H9 (cell line): ENCODE measurements at regions not wholly inside any gene's neighbourhood (a gene's known extent, or its start where the extent isn't known, plus 50 kb on each side); places are given as distances from the start of the nearest gene placed in this dataset.

Source experiments
- DNase-seq: peaks from one replicate; pipeline ENCODE4 v3.0.0-alpha.2; 2017
- H2AFZ ChIP-seq: one replicate; pipeline ENCODE4 v1.6.1; 2013; ENCODE audit warnings: mild to moderate bottlenecking, low read length, control low read depth, moderate library complexity
- H2AK5ac ChIP-seq: 2 replicates; pipeline ENCODE4 v1.6.1; 2013; ENCODE audit warnings: low read length, control low read depth, mixed read lengths; ENCODE audit not compliant: insufficient read length
- H2BK120ac ChIP-seq: one replicate; pipeline ENCODE4 v1.6.1; 2013; ENCODE audit warnings: low read depth, mild to moderate bottlenecking, low read length, control low read depth, inconsistent platforms; ENCODE audit not compliant: poor library complexity, severe bottlenecking
- H2BK12ac ChIP-seq: 2 replicates; pipeline ENCODE4 v1.6.1; 2013; ENCODE audit warnings: low read length, control low read depth, mixed read lengths, low read depth; ENCODE audit not compliant: insufficient read length
- H2BK15ac ChIP-seq: 2 replicates; pipeline ENCODE4 v1.6.1; 2013; ENCODE audit warnings: low read depth, low read length, control low read depth
- H2BK20ac ChIP-seq: one replicate; pipeline ENCODE4 v1.6.1; 2013; ENCODE audit warnings: low read depth, mild to moderate bottlenecking, low read length, control low read depth, inconsistent platforms; ENCODE audit not compliant: poor library complexity, severe bottlenecking
- H2BK5ac ChIP-seq: 2 replicates; pipeline ENCODE4 v1.6.1; 2013; ENCODE audit warnings: low read length, control low read depth, mixed read lengths; ENCODE audit not compliant: insufficient read length
- H3K14ac ChIP-seq: 2 replicates; pipeline ENCODE4 v1.6.1; 2013; ENCODE audit warnings: low read length, control low read depth; ENCODE audit not compliant: insufficient read depth
- H3K18ac ChIP-seq: 2 replicates; pipeline ENCODE4 v1.6.1; 2013; ENCODE audit warnings: low read depth, mild to moderate bottlenecking, mixed read lengths, low read length, control low read depth; ENCODE audit not compliant: insufficient read length
- H3K23ac ChIP-seq: 2 replicates; pipeline ENCODE4 v1.6.1; 2013; ENCODE audit warnings: low read length, control low read depth, mixed read lengths, low read depth; ENCODE audit not compliant: insufficient read length
- H3K23me2 ChIP-seq: 2 replicates; pipeline ENCODE4 v1.6.1; 2013; ENCODE audit warnings: low read depth, mild to moderate bottlenecking, mixed read lengths, low read length, control low read depth; ENCODE audit not compliant: insufficient read length, poor library complexity, severe bottlenecking
- H3K27ac ChIP-seq: 2 replicates; pipeline ENCODE4 v1.5.1; 2013; ENCODE audit warnings: low read length, control low read depth, mixed read lengths, low read depth; ENCODE audit not compliant: insufficient read length
- H3K27me3 ChIP-seq: 2 replicates; pipeline ENCODE4 v1.6.1; 2013; ENCODE audit warnings: low read length, control low read depth, inconsistent platforms; ENCODE audit not compliant: insufficient read depth
- H3K4ac ChIP-seq: 2 replicates; pipeline ENCODE4 v1.6.1; 2013; ENCODE audit warnings: low read depth, mild to moderate bottlenecking, control low read depth, inconsistent platforms, low read length, moderate library complexity
- H3K4me1 ChIP-seq: 2 replicates; pipeline ENCODE4 v1.6.1; 2013; ENCODE audit warnings: low read length, control low read depth, inconsistent platforms; ENCODE audit not compliant: insufficient read depth
- H3K4me2 ChIP-seq: 2 replicates; pipeline ENCODE4 v1.6.1; 2013; ENCODE audit warnings: low read length, control low read depth, mixed read lengths; ENCODE audit not compliant: insufficient read length, insufficient read depth
- H3K56ac ChIP-seq: 2 replicates; pipeline ENCODE4 v1.6.1; 2013; ENCODE audit warnings: low read depth, mild to moderate bottlenecking, mixed read lengths, low read length, control low read depth; ENCODE audit not compliant: insufficient read length
- H3K79me1 ChIP-seq: 2 replicates; pipeline ENCODE4 v1.6.1; 2013; ENCODE audit warnings: low read depth, mild to moderate bottlenecking, moderate library complexity, low read length, control low read depth, inconsistent platforms; ENCODE audit not compliant: insufficient read depth, poor library complexity, severe bottlenecking
- H3K79me2 ChIP-seq: 2 replicates; pipeline ENCODE4 v1.6.1; 2013; ENCODE audit warnings: low read length, control low read depth, inconsistent platforms; ENCODE audit not compliant: insufficient read depth
- H3K9ac ChIP-seq: 2 replicates; pipeline ENCODE4 v1.6.1; 2013; ENCODE audit warnings: low read length, control low read depth, mixed read lengths; ENCODE audit not compliant: insufficient read length; ENCODE audit errors: extremely low read depth
- H3K9me3 ChIP-seq: one replicate; pipeline ENCODE4 v1.6.1; 2013; ENCODE audit warnings: low read depth, low read length, inconsistent platforms; ENCODE audit not compliant: control insufficient read depth
- H3T11ph ChIP-seq: one replicate; pipeline ENCODE4 v1.6.1; 2013; ENCODE audit warnings: mild to moderate bottlenecking, low read length, control low read depth, inconsistent platforms
- H4K20me1 ChIP-seq: one replicate; pipeline ENCODE4 v1.6.1; 2013; ENCODE audit not compliant: control insufficient read depth, insufficient read length, insufficient read depth
- H4K5ac ChIP-seq: 2 replicates; pipeline ENCODE4 v1.6.1; 2013; ENCODE audit warnings: low read depth, mild to moderate bottlenecking, mixed read lengths, low read length, control low read depth; ENCODE audit not compliant: insufficient read length
- H4K8ac ChIP-seq: replicated peaks from 2 replicates; pipeline ENCODE4 v1.6.1; 2013; ENCODE audit warnings: low read length, control low read depth, mixed read lengths, low read depth; ENCODE audit not compliant: insufficient read length
- H4K91ac ChIP-seq: 2 replicates; pipeline ENCODE4 v1.6.1; 2013; ENCODE audit warnings: low read depth, mild to moderate bottlenecking, moderate library complexity, mixed read lengths, low read length, control low read depth; ENCODE audit not compliant: insufficient read length
- H3K27ac Mint-ChIP-seq, 3 experiments: 2 replicates in 2 of 3; 3 replicates in 1 of 3; pipeline ENCODE4 v1.8.0; 2020 to 2021; ENCODE audit warnings: mixed read lengths in 3 of 3, mild to moderate bottlenecking in 1 of 3, moderate library complexity in 1 of 3
- H3K27me3 Mint-ChIP-seq: 2 replicates; pipeline ENCODE4 v1.8.0; 2021; ENCODE audit warnings: low read depth, mild to moderate bottlenecking, moderate library complexity, mixed read lengths
- H3K36me3 Mint-ChIP-seq, 3 experiments: 2 replicates in 2 of 3; 3 replicates in 1 of 3; pipeline ENCODE4 v1.8.0; 2020 to 2021; ENCODE audit warnings: low read depth in 3 of 3, mixed read lengths in 3 of 3; ENCODE audit not compliant: insufficient read depth in 1 of 3
- H3K4me1 Mint-ChIP-seq, 2 experiments: 2 replicates each; pipeline ENCODE4 v1.8.0; 2020; ENCODE audit warnings: mixed read lengths in 2 of 2
- H3K4me3 Mint-ChIP-seq, 2 experiments: 2 replicates in 1 of 2; 3 replicates in 1 of 2; pipeline ENCODE4 v1.8.0; 2020 to 2021; ENCODE audit warnings: mild to moderate bottlenecking in 2 of 2, mixed read lengths in 2 of 2, moderate library complexity in 1 of 2
- H3K9me3 Mint-ChIP-seq, 2 experiments: 2 replicates in 1 of 2; 3 replicates in 1 of 2; pipeline ENCODE4 v1.8.0; 2020; ENCODE audit warnings: mild to moderate bottlenecking in 2 of 2, mixed read lengths in 2 of 2, moderate library complexity in 1 of 2
- WGBS: extraction: QIAGEN DNeasy Blood & Tissue Kit; methylation state at CpG from one replicate; pipeline ENCODE4 v1.1.7; 2013; ENCODE audit warnings: missing lambda C conversion rate, low lambda C conversion rate, mixed read lengths; ENCODE audit not compliant: insufficient read length; ENCODE audit errors: extremely low coverage; 5-methylcytosine and 5-hydroxymethylcytosine counted together
- TF ChIP-seq, protein P1 (sequence below): fragments of 200-600 bp; sonication (generic); conservative IDR thresholded peaks from 3 replicates; pipeline ENCODE4 v1.8.0; 2021; ENCODE audit warnings: antibody characterized with exemption, mild to moderate bottlenecking

DNA sequence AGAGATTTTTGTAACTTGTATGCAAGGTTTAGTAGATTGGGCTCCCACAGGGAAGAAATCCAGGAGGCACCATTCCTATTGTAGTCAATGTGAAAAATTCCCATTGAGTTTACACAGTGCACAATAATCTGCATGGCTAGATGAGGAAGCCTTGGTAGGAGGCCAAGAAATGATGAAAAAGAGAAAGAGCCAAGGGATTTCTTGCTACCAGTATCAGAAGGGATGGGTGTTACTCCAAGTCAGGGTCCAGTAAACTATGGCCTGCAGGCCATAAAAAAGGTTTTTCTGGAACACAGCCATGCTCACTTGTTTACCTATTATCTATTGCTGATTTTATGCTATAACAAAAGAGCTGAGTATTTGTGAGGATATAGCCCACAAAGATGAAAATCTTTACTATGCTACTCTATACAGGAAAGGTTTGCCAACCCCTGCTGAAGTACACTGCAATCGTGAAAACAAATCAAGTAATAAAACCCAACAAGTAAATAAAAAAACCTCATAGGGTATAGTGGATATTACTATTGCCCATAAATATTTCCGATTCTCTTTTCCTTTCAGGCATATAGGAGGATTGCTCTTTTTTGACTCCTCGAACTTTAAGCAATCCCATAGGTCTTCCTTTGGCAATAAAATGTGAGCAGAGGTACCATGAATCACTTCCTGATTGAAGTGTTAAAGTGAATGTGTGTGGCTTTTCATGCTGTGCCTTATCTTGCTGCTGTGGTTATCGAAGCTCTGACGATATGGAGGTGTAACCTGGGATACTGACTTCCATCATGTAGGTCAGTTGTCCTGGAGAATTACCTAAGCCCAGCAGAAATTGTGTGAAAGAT is 256.3 kb upstream of the MAGI2 start:
- Histone ChIP-seq H3K27ac (no peak overlapping the region), H2BK20ac (no peak overlapping the region), H2BK12ac (no peak overlapping the region), H3K9me3 (no peaks in the 10 kb centered on the region), H3K27me3 (no peaks in the 10 kb centered on the region), H3K56ac (no peak overlapping the region), H2BK120ac (no peak overlapping the region), H3K14ac (no peak overlapping the region), H3K23ac (no peak overlapping the region), H4K8ac (no peak overlapping the region), H3K23me2 (no peaks in the 10 kb centered on the region), H3K4me1 (no peaks in the 10 kb centered on the region), H2BK15ac (no peak overlapping the region), H2BK5ac (no peak overlapping the region), H3K4ac (no peak overlapping the region), H4K5ac (no peak overlapping the region), H3K79me1 (no peaks in the 10 kb centered on the region), H2AK5ac (no peak overlapping the region), H3K9ac (no peak overlapping the region), H4K91ac (no peak overlapping the region), H3K18ac (no peak overlapping the region), H4K20me1 (no peaks in the 10 kb centered on the region), H3K4me2 (no peak overlapping the region), H2AFZ (no peak overlapping the region), H3K79me2 (no peaks in the 10 kb centered on the region), H3T11ph (no peak overlapping the region)
- no peaks in the 10 kb centered on the region for H3K27me3 Mint-ChIP-seq
- no peak overlapping the region for H3K27ac Mint-ChIP-seq
- no peak overlapping the region for H3K4me3 Mint-ChIP-seq
- no CpG with 5 or more reads among the region's 5 CpGs for WGBS
- no peak for DNase-seq
- TF ChIP-seq, protein P1, sequence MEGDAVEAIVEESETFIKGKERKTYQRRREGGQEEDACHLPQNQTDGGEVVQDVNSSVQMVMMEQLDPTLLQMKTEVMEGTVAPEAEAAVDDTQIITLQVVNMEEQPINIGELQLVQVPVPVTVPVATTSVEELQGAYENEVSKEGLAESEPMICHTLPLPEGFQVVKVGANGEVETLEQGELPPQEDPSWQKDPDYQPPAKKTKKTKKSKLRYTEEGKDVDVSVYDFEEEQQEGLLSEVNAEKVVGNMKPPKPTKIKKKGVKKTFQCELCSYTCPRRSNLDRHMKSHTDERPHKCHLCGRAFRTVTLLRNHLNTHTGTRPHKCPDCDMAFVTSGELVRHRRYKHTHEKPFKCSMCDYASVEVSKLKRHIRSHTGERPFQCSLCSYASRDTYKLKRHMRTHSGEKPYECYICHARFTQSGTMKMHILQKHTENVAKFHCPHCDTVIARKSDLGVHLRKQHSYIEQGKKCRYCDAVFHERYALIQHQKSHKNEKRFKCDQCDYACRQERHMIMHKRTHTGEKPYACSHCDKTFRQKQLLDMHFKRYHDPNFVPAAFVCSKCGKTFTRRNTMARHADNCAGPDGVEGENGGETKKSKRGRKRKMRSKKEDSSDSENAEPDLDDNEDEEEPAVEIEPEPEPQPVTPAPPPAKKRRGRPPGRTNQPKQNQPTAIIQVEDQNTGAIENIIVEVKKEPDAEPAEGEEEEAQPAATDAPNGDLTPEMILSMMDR, result no peak
- no peaks in the 10 kb centered on the region for H3K9me3 Mint-ChIP-seq
- H3K36me3 Mint-ChIP-seq, result no peaks in the 10 kb centered on the region
- no peaks in the 10 kb centered on the region for H3K4me1 Mint-ChIP-seq
